Erythroblast (primary cell): ENCODE measurements at regions not wholly inside any gene's neighbourhood (a gene's known extent, or its start where the extent isn't known, plus 50 kb on each side); places are given as distances from the start of the nearest gene placed in this dataset.

Experiments
- GATA1 ChIP-seq: IDR thresholded peaks from 2 replicates; pipeline ENCODE4 v1.6.1; 2011; ENCODE audit warnings: low read depth, mild to moderate bottlenecking, control low read depth, low read length, moderate library complexity
- POLR2A ChIP-seq: IDR thresholded peaks from 2 replicates; pipeline ENCODE4 v1.6.1; 2011; ENCODE audit warnings: mild to moderate bottlenecking, low read length

GRCh38 chr15:80342148-80342547 is 62.0 kb upstream of the ARNT2 start:
- TF ChIP-seq POLR2A (no peak), GATA1 (no peak)
